Fibroblast of lung (primary cell): ENCODE measurements at regions not wholly inside any gene's neighbourhood (a gene's known extent, or its start where the extent isn't known, plus 50 kb on each side); places are given as distances from the start of the nearest gene placed in this dataset.

Source experiments
- DNase-seq, 2 donors: peaks; one replicate each; pipeline versions ENCODE4 v3.0.0 to v3.0.0-alpha.2; 2010; ENCODE audit warnings: low read depth in 2 of 2
- H2AFZ ChIP-seq: 2 replicates; pipeline ENCODE4 v1.5.1; 2012; ENCODE audit warnings: low read length, control low read depth, inconsistent platforms
- H3K27ac ChIP-seq: 2 replicates; pipeline ENCODE4 v1.5.1; 2011; ENCODE audit warnings: low read length, control low read depth; ENCODE audit not compliant: insufficient read depth
- H3K27me3 ChIP-seq: 2 replicates; pipeline ENCODE4 v1.5.1; 2011; ENCODE audit warnings: mild to moderate bottlenecking, low read length; ENCODE audit not compliant: control insufficient read depth, insufficient read depth
- H3K36me3 ChIP-seq: 2 replicates; pipeline ENCODE4 v1.5.1; 2011; ENCODE audit warnings: low read length; ENCODE audit not compliant: control insufficient read depth, insufficient read depth
- H3K4me1 ChIP-seq: 2 replicates; pipeline ENCODE4 v1.5.1; 2011; ENCODE audit warnings: low read length; ENCODE audit not compliant: control insufficient read depth, insufficient read depth; ENCODE audit errors: extremely low read depth
- H3K4me2 ChIP-seq: 2 replicates; pipeline ENCODE4 v1.5.1; 2011; ENCODE audit warnings: low read length, control low read depth; ENCODE audit not compliant: insufficient read depth; ENCODE audit errors: extremely low read depth
- H3K4me3 ChIP-seq, 4 experiments: fragments of 200-600 bp in 1 of 4; sonication (generic) in 1 of 4; replicated peaks in 1 of 4; 2 replicates each; pipeline ENCODE4 v1.5.1; 2011 to 2016; ENCODE audit warnings: low read length in 4 of 4, low read depth in 3 of 4, mild to moderate bottlenecking in 3 of 4, control low read depth in 2 of 4, inconsistent platforms in 1 of 4, mixed read lengths in 1 of 4; ENCODE audit not compliant: insufficient read depth in 1 of 4; ENCODE audit errors: control extremely low read depth in 1 of 4
- H3K79me2 ChIP-seq: 2 replicates; pipeline ENCODE4 v1.5.1; 2012; ENCODE audit warnings: mild to moderate bottlenecking, low read length, inconsistent platforms; ENCODE audit not compliant: control insufficient read depth, insufficient read depth
- H3K9ac ChIP-seq: 2 replicates; pipeline ENCODE4 v1.5.1; 2011; ENCODE audit warnings: mild to moderate bottlenecking, low read length, control low read depth; ENCODE audit not compliant: insufficient read depth
- H3K9me3 ChIP-seq: 2 replicates; pipeline ENCODE4 v1.5.1; 2012; ENCODE audit warnings: low read depth, low read length; ENCODE audit not compliant: control insufficient read depth, insufficient read depth
- H4K20me1 ChIP-seq: 2 replicates; pipeline ENCODE4 v1.5.1; 2011; ENCODE audit warnings: low read length; ENCODE audit not compliant: control insufficient read depth, insufficient read depth; ENCODE audit errors: extremely low read depth
- EZH2 ChIP-seq: IDR thresholded peaks from 2 replicates; pipeline ENCODE4 v1.5.1; 2012; ENCODE audit warnings: low read length, control low read depth, mild to moderate bottlenecking; ENCODE audit errors: missing control alignments
- TF ChIP-seq, protein P1 (sequence below), 2 donors: IDR thresholded peaks in 1 of 2; conservative IDR thresholded peaks in 1 of 2; 1 replicate in 1 of 2; 2 replicates in 1 of 2; pipeline ENCODE4 v1.5.1; 2011 to 2012; ENCODE audit warnings: low read length in 2 of 2, control low read depth in 1 of 2, inconsistent platforms in 1 of 2, low read depth in 1 of 2, mild to moderate bottlenecking in 1 of 2

DNA sequence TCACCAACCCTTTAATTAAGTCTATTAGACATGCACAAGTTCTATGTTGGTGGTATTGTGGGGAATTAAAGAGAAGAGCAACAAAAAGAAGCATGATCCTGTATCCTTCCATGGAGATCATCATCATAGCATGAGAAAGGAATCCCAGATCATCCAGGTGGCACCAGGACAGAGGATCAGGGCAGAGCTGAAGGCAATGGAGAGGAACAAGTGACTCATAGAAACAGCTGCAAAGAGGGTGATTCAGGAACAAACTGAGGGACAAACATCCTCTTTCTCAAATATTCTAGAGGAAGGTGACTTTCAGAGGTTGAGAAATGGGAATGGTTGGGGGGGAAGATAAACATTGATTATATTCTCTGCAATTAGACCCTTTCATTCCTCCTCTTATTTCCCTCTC, 105.5 kb upstream of the OTUD4 start:
- Histone ChIP-seq H3K4me3 (no peak overlapping the region), H3K4me1 (no peaks in the 10 kb centered on the region), H3K9ac (no peak overlapping the region), H3K9me3 (no peaks in the 10 kb centered on the region), H3K27me3 (no peaks in the 10 kb centered on the region), H2AFZ (no peak overlapping the region), H3K27ac (no peak overlapping the region), H3K36me3 (no peaks in the 10 kb centered on the region), H4K20me1 (no peaks in the 10 kb centered on the region), H3K79me2 (no peaks in the 10 kb centered on the region), H3K4me2 (no peak overlapping the region)
- TF ChIP-seq EZH2: no peak
- TF ChIP-seq, protein P1, sequence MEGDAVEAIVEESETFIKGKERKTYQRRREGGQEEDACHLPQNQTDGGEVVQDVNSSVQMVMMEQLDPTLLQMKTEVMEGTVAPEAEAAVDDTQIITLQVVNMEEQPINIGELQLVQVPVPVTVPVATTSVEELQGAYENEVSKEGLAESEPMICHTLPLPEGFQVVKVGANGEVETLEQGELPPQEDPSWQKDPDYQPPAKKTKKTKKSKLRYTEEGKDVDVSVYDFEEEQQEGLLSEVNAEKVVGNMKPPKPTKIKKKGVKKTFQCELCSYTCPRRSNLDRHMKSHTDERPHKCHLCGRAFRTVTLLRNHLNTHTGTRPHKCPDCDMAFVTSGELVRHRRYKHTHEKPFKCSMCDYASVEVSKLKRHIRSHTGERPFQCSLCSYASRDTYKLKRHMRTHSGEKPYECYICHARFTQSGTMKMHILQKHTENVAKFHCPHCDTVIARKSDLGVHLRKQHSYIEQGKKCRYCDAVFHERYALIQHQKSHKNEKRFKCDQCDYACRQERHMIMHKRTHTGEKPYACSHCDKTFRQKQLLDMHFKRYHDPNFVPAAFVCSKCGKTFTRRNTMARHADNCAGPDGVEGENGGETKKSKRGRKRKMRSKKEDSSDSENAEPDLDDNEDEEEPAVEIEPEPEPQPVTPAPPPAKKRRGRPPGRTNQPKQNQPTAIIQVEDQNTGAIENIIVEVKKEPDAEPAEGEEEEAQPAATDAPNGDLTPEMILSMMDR (conservative IDR thresholded peaks at IDR 0.05 in 1 of 2, IDR thresholded peaks at IDR 0.05 in 1 of 2; ENCODE audit: low read depth in 1 of 2, low read length in 2 of 2): no peak
- peak in 1 of 2 donors; percentile 57 for DNase-seq

DNA sequence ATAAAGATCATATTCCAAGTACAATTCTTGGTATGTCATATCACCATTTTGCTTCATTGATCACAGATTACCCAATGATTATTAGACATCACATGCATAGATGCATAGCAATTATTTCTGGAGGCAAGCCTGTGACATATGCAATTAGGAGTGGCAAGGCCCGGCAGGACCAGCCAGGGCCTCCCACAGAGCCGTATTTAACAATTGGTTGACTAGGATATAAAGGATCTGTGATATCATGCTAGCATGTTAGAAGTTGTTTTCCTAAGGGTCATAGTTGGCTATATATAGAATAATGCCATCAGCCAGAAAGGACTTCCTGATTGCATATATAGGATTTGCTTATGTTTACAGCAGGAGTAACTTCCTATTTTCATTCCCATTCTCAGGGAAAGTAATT, 103.5 kb upstream of the OTUD4 start:
- Histone ChIP-seq H3K4me1 (peaks cover 2% of the 10 kb centered on the region), H3K4me2 (no peak overlapping the region), H3K79me2 (no peaks in the 10 kb centered on the region), H3K27me3 (no peaks in the 10 kb centered on the region), H3K27ac (no peak overlapping the region), H2AFZ (no peak overlapping the region), H3K4me3 (no peak overlapping the region), H4K20me1 (no peaks in the 10 kb centered on the region), H3K36me3 (no peaks in the 10 kb centered on the region), H3K9ac (no peak overlapping the region), H3K9me3 (no peaks in the 10 kb centered on the region)
- no peak for TF ChIP-seq EZH2
- TF ChIP-seq, protein P1 (conservative IDR thresholded peaks at IDR 0.05 in 1 of 2, IDR thresholded peaks at IDR 0.05 in 1 of 2; ENCODE audit: low read depth in 1 of 2, low read length in 2 of 2): no peak
- DNase-seq: no peak

DNA sequence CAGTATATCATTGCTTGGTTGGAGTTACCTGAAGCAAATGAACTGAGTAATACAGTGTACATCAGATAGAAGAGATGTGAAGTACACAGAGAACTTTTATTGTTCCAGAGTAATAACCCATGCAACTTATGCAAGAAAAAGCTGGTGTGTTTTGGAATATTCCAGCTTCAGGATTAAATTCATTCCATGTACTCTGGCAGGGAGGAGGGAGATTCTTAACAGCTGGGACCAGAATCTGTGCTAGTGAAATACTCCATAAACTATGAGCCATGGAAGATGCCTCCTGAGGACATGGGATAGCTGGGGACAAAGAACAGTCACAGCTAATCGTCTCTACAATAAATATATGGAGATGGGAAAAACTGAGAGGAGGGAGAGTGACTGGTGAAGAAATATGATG, 101.6 kb upstream of the OTUD4 start:
- Histone ChIP-seq H3K79me2 (no peaks in the 10 kb centered on the region), H3K4me1 (peaks cover 2% of the 10 kb centered on the region), H2AFZ (no peak overlapping the region), H3K27ac (no peak overlapping the region), H3K4me2 (no peak overlapping the region), H3K9ac (no peak overlapping the region), H3K36me3 (no peaks in the 10 kb centered on the region), H3K4me3 (no peak overlapping the region), H4K20me1 (no peaks in the 10 kb centered on the region), H3K27me3 (no peaks in the 10 kb centered on the region), H3K9me3 (no peaks in the 10 kb centered on the region)
- no peak for TF ChIP-seq EZH2
- TF ChIP-seq, protein P1 (conservative IDR thresholded peaks at IDR 0.05 in 1 of 2, IDR thresholded peaks at IDR 0.05 in 1 of 2; ENCODE audit: low read depth in 1 of 2, low read length in 2 of 2): no peak
- DNase-seq: no peak
